WTC11 (cell line): ENCODE measurements at regions not wholly inside any gene's neighbourhood (a gene's known extent, or its start where the extent isn't known, plus 50 kb on each side); places are given as distances from the start of the nearest gene placed in this dataset.

Experiments used
- ATAC-seq: fragments of 200-7000 bp; cut with Tn5 transposase; 2 replicates; pipeline ENCODE4 v1.10.0; 2021; ENCODE audit warnings: mild to moderate bottlenecking, moderate library complexity
- CTCF ChIA-PET: fragments of 300-600 bp; sonication (Branson Sonifier 250); formaldehyde crosslinking; loops from one replicate; lab custom pipeline; 2021; ENCODE audit warnings: antibody characterized with exemption; lab: Charles Lee
- POLR2A ChIA-PET: fragments of 350-600 bp; sonication (Branson Sonifier 250); formaldehyde crosslinking; loops from one replicate; lab custom pipeline; 2021; ENCODE audit warnings: antibody characterized with exemption; lab: Charles Lee
- DNase-seq: peaks from one replicate; pipeline ENCODE4 v3.0.0; 2021; ENCODE audit warnings: low spot score
- H3K27ac Mint-ChIP-seq: 2 replicates; pipeline ENCODE4 v1.8.0; 2021; ENCODE audit warnings: mixed read lengths
- H3K27me3 Mint-ChIP-seq: 2 replicates; pipeline ENCODE4 v1.8.0; 2021; ENCODE audit warnings: low read depth, mild to moderate bottlenecking, moderate library complexity, mixed read lengths
- H3K36me3 Mint-ChIP-seq: 2 replicates; pipeline ENCODE4 v1.8.0; 2021; ENCODE audit warnings: mixed read lengths
- H3K4me1 Mint-ChIP-seq: 2 replicates; pipeline ENCODE4 v1.8.0; 2022; ENCODE audit warnings: mixed read lengths
- H3K4me3 Mint-ChIP-seq: 2 replicates; pipeline ENCODE4 v1.8.0; 2021; ENCODE audit warnings: mild to moderate bottlenecking, moderate library complexity, mixed read lengths
- H3K9me3 Mint-ChIP-seq: 2 replicates; pipeline ENCODE4 v1.8.0; 2021; ENCODE audit warnings: mixed read lengths
- ARID4B ChIP-seq: sonication (generic); formaldehyde crosslinking; IDR thresholded peaks from 2 replicates; pipeline ENCODE4 v1.8.0; 2023; ENCODE audit warnings: missing genetic modification reagents, mild to moderate bottlenecking, borderline replicate concordance
- ATF6 ChIP-seq: sonication (generic); formaldehyde crosslinking; IDR thresholded peaks from 2 replicates; pipeline ENCODE4 v1.8.1; 2023; ENCODE audit warnings: mild to moderate bottlenecking, missing genetic modification reagents
- CBFB ChIP-seq: sonication (generic); formaldehyde crosslinking; IDR thresholded peaks from 2 replicates; pipeline ENCODE4 v1.8.1; 2022; ENCODE audit warnings: mild to moderate bottlenecking, low read depth, missing genetic modification reagents
- EMX1 ChIP-seq: fragments of 250-450 bp; sonication (Bioruptor Pico); IDR thresholded peaks from 2 replicates; pipeline ENCODE4 v1.8.0; 2021; ENCODE audit warnings: mild to moderate bottlenecking
- FOXJ3 ChIP-seq: sonication (generic); formaldehyde crosslinking; IDR thresholded peaks from 2 replicates; pipeline ENCODE4 v1.9.0; 2021; ENCODE audit warnings: missing genetic modification reagents, mild to moderate bottlenecking, borderline replicate concordance
- GRHL2 ChIP-seq: fragments of 250-450 bp; sonication (Bioruptor Pico); IDR thresholded peaks from 2 replicates; pipeline ENCODE4 v1.8.0; 2022; ENCODE audit warnings: mild to moderate bottlenecking, moderate library complexity; ENCODE audit not compliant: insufficient replicate concordance, severe bottlenecking
- IRF2 ChIP-seq: sonication (generic); formaldehyde crosslinking; IDR thresholded peaks from 2 replicates; pipeline ENCODE4 v1.8.0; 2022; ENCODE audit warnings: low read depth, missing genetic modification reagents, borderline replicate concordance
- JAZF1 ChIP-seq: fragments of 250-450 bp; sonication (Bioruptor Pico); IDR thresholded peaks from 2 replicates; pipeline ENCODE4 v1.9.0; 2021; ENCODE audit warnings: moderate library complexity, mild to moderate bottlenecking, inconsistent platforms
- PRDM15 ChIP-seq: sonication (generic); formaldehyde crosslinking; IDR thresholded peaks from 2 replicates; pipeline ENCODE4 v1.8.0; 2022; ENCODE audit warnings: missing genetic modification reagents
- SOX15 ChIP-seq: fragments of 250-450 bp; sonication (Bioruptor Pico); IDR thresholded peaks from 2 replicates; pipeline ENCODE4 v1.9.0; 2021; ENCODE audit warnings: mild to moderate bottlenecking
- STAT6 ChIP-seq: sonication (generic); formaldehyde crosslinking; conservative IDR thresholded peaks from 2 replicates; pipeline ENCODE4 v1.8.1; 2023; ENCODE audit warnings: mild to moderate bottlenecking, low read depth, missing genetic modification reagents, moderate library complexity
- ZNF219 ChIP-seq: sonication (generic); formaldehyde crosslinking; IDR thresholded peaks from 2 replicates; pipeline ENCODE4 v1.8.0; 2023; ENCODE audit warnings: missing genetic modification reagents, mild to moderate bottlenecking, borderline replicate concordance
- ZNF232 ChIP-seq: sonication (generic); formaldehyde crosslinking; IDR thresholded peaks from 2 replicates; pipeline ENCODE4 v1.8.0; 2022; ENCODE audit warnings: mild to moderate bottlenecking, missing genetic modification reagents
- ZNF425 ChIP-seq: fragments of 250-450 bp; sonication (Bioruptor Pico); conservative IDR thresholded peaks from 2 replicates; pipeline ENCODE4 v1.9.0; 2021; ENCODE audit warnings: mild to moderate bottlenecking
- TF ChIP-seq, protein P1 (sequence below): sonication (generic); formaldehyde crosslinking; IDR thresholded peaks from 2 replicates; pipeline ENCODE4 v1.8.1; 2023; ENCODE audit warnings: mild to moderate bottlenecking, moderate library complexity, missing genetic modification reagents
- TF ChIP-seq, protein P2 (sequence below): sonication (generic); formaldehyde crosslinking; conservative IDR thresholded peaks from 2 replicates; pipeline ENCODE4 v1.8.1; 2022; ENCODE audit warnings: mild to moderate bottlenecking, missing genetic modification reagents
- TF ChIP-seq, protein P3 (sequence below): fragments of 250-450 bp; sonication (Bioruptor Pico); IDR thresholded peaks from 2 replicates; pipeline ENCODE4 v1.9.0; 2021; ENCODE audit warnings: mild to moderate bottlenecking
- TF ChIP-seq, protein P4 (sequence below): sonication (generic); formaldehyde crosslinking; IDR thresholded peaks from 2 replicates; pipeline ENCODE4 v1.8.1; 2022; ENCODE audit warnings: missing genetic modification reagents, borderline replicate concordance

DNA sequence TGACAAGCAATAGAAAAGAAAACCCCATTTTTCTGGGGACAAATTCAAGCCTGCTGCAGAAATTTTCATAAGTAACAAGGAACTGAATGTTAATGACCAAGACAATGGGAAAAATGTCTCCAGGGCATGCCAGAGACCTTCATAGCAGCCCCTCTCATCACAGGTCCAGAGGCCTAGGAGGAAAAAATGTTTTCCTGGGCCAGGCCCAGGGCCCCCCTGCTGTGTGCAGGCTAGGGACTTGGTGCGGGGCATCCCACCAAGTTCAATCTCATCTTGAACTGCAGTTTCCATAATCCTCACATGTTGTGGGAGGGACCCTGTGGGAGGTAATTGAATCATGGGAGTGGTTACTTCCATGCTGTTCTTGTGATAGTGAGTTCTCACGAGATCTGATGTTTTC lies 211.5 kb upstream of the GRIA3 start:
- POLR2A ChIA-PET, result no interaction called here
- CTCF ChIA-PET, result no interaction called here
- Mint-ChIP-seq H3K27ac (no peak overlapping the region), H3K9me3 (peaks cover 22% of the 10 kb centered on the region), H3K4me1 (no peaks in the 10 kb centered on the region), H3K36me3 (peaks cover 12% of the 10 kb centered on the region), H3K27me3 (no peaks in the 10 kb centered on the region), H3K4me3 (no peak overlapping the region)
- no peak for ATAC-seq
- no peak for DNase-seq
- TF ChIP-seq ATF6 (CRISPR knock-in tag), result no peak
- TF ChIP-seq, protein P1, sequence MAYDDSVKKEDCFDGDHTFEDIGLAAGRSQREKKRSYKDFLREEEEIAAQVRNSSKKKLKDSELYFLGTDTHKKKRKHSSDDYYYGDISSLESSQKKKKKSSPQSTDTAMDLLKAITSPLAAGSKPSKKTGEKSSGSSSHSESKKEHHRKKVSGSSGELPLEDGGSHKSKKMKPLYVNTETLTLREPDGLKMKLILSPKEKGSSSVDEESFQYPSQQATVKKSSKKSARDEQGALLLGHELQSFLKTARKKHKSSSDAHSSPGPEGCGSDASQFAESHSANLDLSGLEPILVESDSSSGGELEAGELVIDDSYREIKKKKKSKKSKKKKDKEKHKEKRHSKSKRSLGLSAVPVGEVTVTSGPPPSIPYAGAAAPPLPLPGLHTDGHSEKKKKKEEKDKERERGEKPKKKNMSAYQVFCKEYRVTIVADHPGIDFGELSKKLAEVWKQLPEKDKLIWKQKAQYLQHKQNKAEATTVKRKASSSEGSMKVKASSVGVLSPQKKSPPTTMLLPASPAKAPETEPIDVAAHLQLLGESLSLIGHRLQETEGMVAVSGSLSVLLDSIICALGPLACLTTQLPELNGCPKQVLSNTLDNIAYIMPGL (CRISPR knock-in tag), result no peak
- TF ChIP-seq, protein P2, sequence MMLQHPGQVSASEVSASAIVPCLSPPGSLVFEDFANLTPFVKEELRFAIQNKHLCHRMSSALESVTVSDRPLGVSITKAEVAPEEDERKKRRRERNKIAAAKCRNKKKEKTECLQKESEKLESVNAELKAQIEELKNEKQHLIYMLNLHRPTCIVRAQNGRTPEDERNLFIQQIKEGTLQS (CRISPR knock-in tag), result no peak
- TF ChIP-seq, protein P3, sequence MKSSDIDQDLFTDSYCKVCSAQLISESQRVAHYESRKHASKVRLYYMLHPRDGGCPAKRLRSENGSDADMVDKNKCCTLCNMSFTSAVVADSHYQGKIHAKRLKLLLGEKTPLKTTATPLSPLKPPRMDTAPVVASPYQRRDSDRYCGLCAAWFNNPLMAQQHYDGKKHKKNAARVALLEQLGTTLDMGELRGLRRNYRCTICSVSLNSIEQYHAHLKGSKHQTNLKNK (CRISPR knock-in tag), result no peak
- no peak for TF ChIP-seq GRHL2
- no peak for TF ChIP-seq SOX15 (CRISPR knock-in tag)
- TF ChIP-seq, protein P4, sequence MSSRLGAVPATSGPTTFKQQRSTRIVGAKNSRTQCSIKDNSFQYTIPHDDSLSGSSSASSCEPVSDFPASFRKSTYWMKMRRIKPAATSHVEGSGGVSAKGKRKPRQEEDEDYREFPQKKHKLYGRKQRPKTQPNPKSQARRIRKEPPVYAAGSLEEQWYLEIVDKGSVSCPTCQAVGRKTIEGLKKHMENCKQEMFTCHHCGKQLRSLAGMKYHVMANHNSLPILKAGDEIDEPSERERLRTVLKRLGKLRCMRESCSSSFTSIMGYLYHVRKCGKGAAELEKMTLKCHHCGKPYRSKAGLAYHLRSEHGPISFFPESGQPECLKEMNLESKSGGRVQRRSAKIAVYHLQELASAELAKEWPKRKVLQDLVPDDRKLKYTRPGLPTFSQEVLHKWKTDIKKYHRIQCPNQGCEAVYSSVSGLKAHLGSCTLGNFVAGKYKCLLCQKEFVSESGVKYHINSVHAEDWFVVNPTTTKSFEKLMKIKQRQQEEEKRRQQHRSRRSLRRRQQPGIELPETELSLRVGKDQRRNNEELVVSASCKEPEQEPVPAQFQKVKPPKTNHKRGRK (CRISPR knock-in tag), result no peak
- TF ChIP-seq STAT6 (CRISPR knock-in tag), result no peak
- no peak for TF ChIP-seq IRF2 (CRISPR knock-in tag)
- TF ChIP-seq CBFB (CRISPR knock-in tag), result no peak
- TF ChIP-seq EMX1 (CRISPR knock-in tag), result no peak
- no peak for TF ChIP-seq ZNF425
- TF ChIP-seq PRDM15 (CRISPR knock-in tag), result no peak
- no peak for TF ChIP-seq ZNF232 (CRISPR knock-in tag)
- no peak for TF ChIP-seq ZNF219 (CRISPR knock-in tag)
- TF ChIP-seq ARID4B, result no peak
- TF ChIP-seq FOXJ3 (CRISPR knock-in tag), result no peak
- TF ChIP-seq JAZF1 (CRISPR knock-in tag), result no peak
